Caco-2 (cell line): ENCODE measurements at regions not wholly inside any gene's neighbourhood (a gene's known extent, or its start where the extent isn't known, plus 50 kb on each side); places are given as distances from the start of the nearest gene placed in this dataset.

Experiments
- BruUV-seq: library from RNA; stranded (reverse); fragments of 400-500 nt; replicated peaks from 2 replicates; lab custom pipeline; 2021; lab: Mats Ljungman, UMichigan
- CTCF ChIA-PET: fragments of 300-600 bp; sonication (Branson Sonifier 250); formaldehyde crosslinking; loops from one replicate; lab custom pipeline; 2022; ENCODE audit warnings: antibody characterized with exemption; lab: Charles Lee
- POLR2A ChIA-PET: fragments of 300-600 bp; sonication (Branson Sonifier 250); formaldehyde crosslinking; loops from one replicate; lab custom pipeline; 2022; ENCODE audit warnings: antibody characterized with exemption; lab: Charles Lee
- DNase-seq, 2 experiments: peaks; one replicate each; pipeline versions ENCODE4 v3.0.0 to v3.0.0-alpha.2; 2020 to 2022
- H3K27me3 ChIP-seq: replicated peaks from 2 replicates; pipeline ENCODE4 v1.6.0; 2011; ENCODE audit warnings: low read length; ENCODE audit not compliant: control insufficient read depth, insufficient read depth
- H3K36me3 ChIP-seq: 2 replicates; pipeline ENCODE4 v1.5.1; 2011; ENCODE audit warnings: low read length; ENCODE audit not compliant: control insufficient read depth, insufficient read depth
- H3K4me1 ChIP-seq: fragments of 250-450 bp; sonication (Bioruptor Pico); 2 replicates; pipeline ENCODE4 v1.5.1; 2020; ENCODE audit warnings: mild to moderate bottlenecking
- H3K4me3 ChIP-seq: 2 replicates; pipeline ENCODE4 v1.5.1; 2011; ENCODE audit warnings: low read depth, mild to moderate bottlenecking, control low read depth, low read length
- H3K9me3 ChIP-seq: fragments of 250-450 bp; sonication (Bioruptor Pico); 2 replicates; pipeline ENCODE4 v1.5.1; 2020; ENCODE audit warnings: mild to moderate bottlenecking, moderate library complexity
- H3K27ac Mint-ChIP-seq: one replicate; pipeline ENCODE4 v1.8.0; 2022; ENCODE audit warnings: mixed read lengths; ENCODE audit not compliant: unreplicated experiment
- H3K27me3 Mint-ChIP-seq: one replicate; pipeline ENCODE4 v1.8.0; 2022; ENCODE audit warnings: mixed read lengths; ENCODE audit not compliant: insufficient read depth, unreplicated experiment
- H3K36me3 Mint-ChIP-seq: one replicate; pipeline ENCODE4 v1.8.0; 2022; ENCODE audit warnings: mild to moderate bottlenecking, mixed read lengths; ENCODE audit not compliant: insufficient read depth, unreplicated experiment
- H3K4me1 Mint-ChIP-seq: one replicate; pipeline ENCODE4 v1.8.0; 2022; ENCODE audit warnings: low read depth, mixed read lengths; ENCODE audit not compliant: unreplicated experiment
- H3K4me3 Mint-ChIP-seq: one replicate; pipeline ENCODE4 v1.8.0; 2022; ENCODE audit warnings: mild to moderate bottlenecking, moderate library complexity, mixed read lengths; ENCODE audit not compliant: unreplicated experiment
- H3K9me3 Mint-ChIP-seq: one replicate; pipeline ENCODE4 v1.8.0; 2022; ENCODE audit warnings: mixed read lengths; ENCODE audit not compliant: unreplicated experiment
- CTCF ChIP-seq, 2 experiments: fragments of 200-600 bp in 1 of 2; IDR thresholded peaks; 1 replicate in 1 of 2; 2 replicates in 1 of 2; pipeline versions ENCODE4 v1.5.1 to v1.8.0; 2011 to 2022; ENCODE audit warnings: antibody characterized with exemption in 1 of 2, control low read depth in 1 of 2, inconsistent platforms in 1 of 2, low read depth in 1 of 2, low read length in 1 of 2, mild to moderate bottlenecking in 1 of 2, moderate library complexity in 1 of 2; ENCODE audit not compliant: insufficient read depth in 1 of 2, severe bottlenecking in 1 of 2, unreplicated experiment in 1 of 2
- intact Hi-C: fragments of 100-400 bp; cut with micrococcal nuclease; formaldehyde crosslinking; loops from one replicate; pipeline ENCODE4 v1.10.0; 2022; ENCODE audit not compliant: unreplicated experiment

- no TSS peak for BruUV-seq
- CTCF ChIA-PET = interaction anchor here (0.6 to 0.7 kb wide), 2 partner anchors 85 to 96 kb away, joined by 3 read pairs; no protein-coding TSS in a partner anchor
- Mint-ChIP-seq H3K4me1 (peaks cover 10% of the 10 kb centered on the region), H3K27ac (peak overlapping the region; percentile 9), H3K27me3 (no peaks in the 10 kb centered on the region), H3K9me3 (no peaks in the 10 kb centered on the region), H3K4me3 (no peak overlapping the region), H3K36me3 (no peaks in the 10 kb centered on the region)
- Histone ChIP-seq H3K36me3 (no peaks in the 10 kb centered on the region), H3K4me1 (peaks cover 13% of the 10 kb centered on the region), H3K9me3 (no peaks in the 10 kb centered on the region), H3K27me3 (no peaks in the 10 kb centered on the region), H3K4me3 (no peak overlapping the region)
- intact Hi-C loops = no loop called here
- no peak for TF ChIP-seq CTCF (IDR thresholded peaks at IDR 0.05; ENCODE audit: insufficient read depth in 1 of 2, low read depth in 1 of 2, low read length in 1 of 2, severe bottlenecking in 1 of 2, unreplicated experiment in 1 of 2)
- DNase-seq = no peak
- POLR2A ChIA-PET = no interaction called here
Measured at GRCh38 chr14:22485649-22486048, 103.4 kb downstream of the DAD1 start.

GRCh38 chr14:22485178-22485577 is 103.8 kb downstream of the DAD1 start:
- TF ChIP-seq CTCF (IDR thresholded peaks at IDR 0.05; ENCODE audit: insufficient read depth in 1 of 2, low read depth in 1 of 2, low read length in 1 of 2, severe bottlenecking in 1 of 2, unreplicated experiment in 1 of 2) = no peak
- no peak overlapping the region for H3K4me3 Mint-ChIP-seq
- ChIA-PET POLR2A (no interaction called here), CTCF (no interaction called here)
- no peaks in the 10 kb centered on the region for H3K9me3 Mint-ChIP-seq
- Histone ChIP-seq H3K4me1 (peaks cover 13% of the 10 kb centered on the region), H3K27me3 (no peaks in the 10 kb centered on the region), H3K36me3 (no peaks in the 10 kb centered on the region), H3K9me3 (no peaks in the 10 kb centered on the region), H3K4me3 (no peak overlapping the region)
- intact Hi-C loops = no loop called here
- peaks cover 12% of the 10 kb centered on the region for H3K4me1 Mint-ChIP-seq
- no TSS peak for BruUV-seq
- H3K27ac Mint-ChIP-seq = no peak overlapping the region
- DNase-seq = peak in 1 of 2 experiments; percentile 5
- no peaks in the 10 kb centered on the region for H3K27me3 Mint-ChIP-seq
- no peaks in the 10 kb centered on the region for H3K36me3 Mint-ChIP-seq

- Histone ChIP-seq H3K4me1 (peaks cover 13% of the 10 kb centered on the region), H3K27me3 (no peaks in the 10 kb centered on the region), H3K9me3 (no peaks in the 10 kb centered on the region), H3K36me3 (no peaks in the 10 kb centered on the region), H3K4me3 (no peak overlapping the region)
- TF ChIP-seq CTCF (IDR thresholded peaks at IDR 0.05; ENCODE audit: insufficient read depth in 1 of 2, low read depth in 1 of 2, low read length in 1 of 2, severe bottlenecking in 1 of 2, unreplicated experiment in 1 of 2) = no peak
- Mint-ChIP-seq H3K36me3 (no peaks in the 10 kb centered on the region), H3K4me3 (no peak overlapping the region), H3K27ac (no peak overlapping the region), H3K27me3 (no peaks in the 10 kb centered on the region), H3K4me1 (peaks cover 12% of the 10 kb centered on the region), H3K9me3 (no peaks in the 10 kb centered on the region)
- BruUV-seq = no TSS peak
- CTCF ChIA-PET = no interaction called here
- no peak for DNase-seq
- intact Hi-C loops = no loop called here
- POLR2A ChIA-PET = no interaction called here
Measured at GRCh38 chr14:22484632-22485031, 104.4 kb downstream of the DAD1 start.
